Stomach smooth muscle (tissue), 2 donors: ENCODE measurements at regions not wholly inside any gene's neighbourhood (a gene's known extent, or its start where the extent isn't known, plus 50 kb on each side); places are given as distances from the start of the nearest gene placed in this dataset.

Source experiments
- H3K27ac ChIP-seq: one replicate; pipeline ENCODE4 v1.7.0; 2013; ENCODE audit warnings: mild to moderate bottlenecking, low read length, inconsistent platforms
- H3K27me3 ChIP-seq, 2 donors: one replicate each; pipeline ENCODE4 v1.7.0; 2013; ENCODE audit warnings: low read length in 2 of 2; ENCODE audit not compliant: insufficient read depth in 2 of 2, control insufficient read depth in 1 of 2
- H3K36me3 ChIP-seq, 2 donors: one replicate each; pipeline ENCODE4 v1.7.0; 2013; ENCODE audit warnings: low read length in 2 of 2; ENCODE audit not compliant: control insufficient read depth in 2 of 2, insufficient read depth in 2 of 2
- H3K4me1 ChIP-seq: one replicate; pipeline ENCODE4 v1.7.0; 2013; ENCODE audit warnings: low read length; ENCODE audit not compliant: control insufficient read depth, insufficient read depth
- H3K4me3 ChIP-seq, 2 donors: one replicate each; pipeline ENCODE4 v1.7.0; 2013; ENCODE audit warnings: low read length in 2 of 2
- H3K9ac ChIP-seq, 2 donors: one replicate each; pipeline ENCODE4 v1.7.0; 2013; ENCODE audit warnings: low read length in 2 of 2, mild to moderate bottlenecking in 1 of 2
- H3K9me3 ChIP-seq, 2 donors: one replicate each; pipeline ENCODE4 v1.7.0; 2013; ENCODE audit warnings: low read length in 2 of 2; ENCODE audit not compliant: control insufficient read depth in 2 of 2
- donor health status: healthy.
- donor health status: Pancreatic carcinoma.

DNA sequence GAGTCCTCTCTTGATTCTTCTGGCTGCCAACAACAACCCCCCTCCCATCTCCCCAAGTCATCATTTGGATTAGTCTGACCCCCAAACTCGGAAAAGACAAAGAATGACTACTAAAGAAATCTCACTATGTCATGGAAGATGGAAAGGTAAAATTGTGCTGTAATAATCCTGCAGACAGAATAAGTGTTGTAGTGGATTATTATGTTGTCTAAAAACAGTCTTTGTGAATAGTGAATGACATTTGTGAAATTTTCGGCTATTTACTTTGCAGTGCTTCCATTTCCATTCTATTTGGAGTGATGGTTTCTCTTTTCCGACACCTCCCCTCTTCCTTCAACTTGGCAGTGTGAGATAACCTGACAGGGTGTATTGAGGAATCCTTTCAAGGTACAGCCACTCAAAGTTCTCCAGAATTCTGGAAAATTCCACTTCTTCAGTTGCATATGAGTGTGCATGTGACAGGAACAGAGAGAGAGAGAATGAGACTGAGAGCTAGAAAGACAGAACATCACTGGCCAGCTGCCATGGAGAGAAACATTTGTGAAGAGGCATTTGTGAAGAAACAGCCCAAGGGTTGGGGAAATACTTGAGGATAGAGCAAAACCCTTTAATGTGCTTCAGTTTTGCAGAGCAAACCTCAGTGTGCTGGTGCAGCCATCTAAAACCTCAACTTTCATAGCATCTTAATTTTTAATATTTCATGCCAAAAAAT lies 141.9 kb upstream of the DLX2 start:
- Histone ChIP-seq H3K27me3 (no peaks in the 10 kb centered on the region), H3K9me3 (no peaks in the 10 kb centered on the region), H3K9ac (no peak overlapping the region), H3K4me1 (no peaks in the 10 kb centered on the region), H3K27ac (no peak overlapping the region), H3K4me3 (no peak overlapping the region), H3K36me3 (no peaks in the 10 kb centered on the region)

DNA sequence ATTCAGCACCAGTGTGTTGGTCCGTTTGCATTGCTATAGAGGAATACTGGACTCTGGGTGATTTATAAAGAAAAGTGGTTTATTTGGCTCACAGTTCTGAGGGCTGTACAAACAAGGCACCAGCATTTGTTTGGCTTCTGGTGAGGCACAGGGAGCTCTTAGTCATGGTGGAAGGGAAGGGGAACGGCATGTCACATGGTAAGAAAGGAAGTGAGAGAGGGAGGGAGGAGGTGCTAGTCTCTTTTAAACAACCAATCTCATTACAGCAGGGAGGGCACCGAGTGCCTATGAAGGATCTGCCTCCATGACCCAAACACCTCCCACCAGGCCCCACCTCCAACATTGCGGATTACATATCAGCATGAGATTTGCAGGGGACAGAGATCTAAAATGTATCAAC lies 143.9 kb upstream of the DLX2 start:
- Histone ChIP-seq H3K9me3 (no peaks in the 10 kb centered on the region), H3K27ac (no peak overlapping the region), H3K36me3 (no peaks in the 10 kb centered on the region), H3K27me3 (no peaks in the 10 kb centered on the region), H3K4me1 (no peaks in the 10 kb centered on the region), H3K9ac (no peak overlapping the region), H3K4me3 (no peak overlapping the region)

DNA sequence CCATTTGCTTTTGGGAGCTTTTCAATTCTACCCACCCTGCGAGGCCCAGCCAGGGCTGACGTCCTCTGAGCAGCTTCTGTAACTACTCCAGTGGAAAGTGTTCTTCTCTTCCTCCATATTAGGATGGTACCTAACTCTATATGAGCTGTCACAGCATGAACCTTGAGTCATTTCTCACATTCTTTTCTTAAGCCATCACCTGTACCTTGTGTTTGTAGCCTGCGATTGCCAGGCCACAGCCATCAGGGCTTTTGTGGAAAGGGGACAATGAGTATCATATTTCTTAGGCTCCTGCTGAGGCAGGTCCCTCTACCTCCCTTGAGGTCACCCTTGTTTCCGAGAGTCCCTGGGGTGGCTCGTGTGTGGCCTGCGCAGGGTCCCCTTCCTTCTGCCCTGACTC lies 144.5 kb upstream of the DLX2 start:
- Histone ChIP-seq H3K4me1 (no peaks in the 10 kb centered on the region), H3K9ac (no peak overlapping the region), H3K4me3 (no peak overlapping the region), H3K27ac (no peak overlapping the region), H3K27me3 (no peaks in the 10 kb centered on the region), H3K36me3 (no peaks in the 10 kb centered on the region), H3K9me3 (no peaks in the 10 kb centered on the region)

DNA sequence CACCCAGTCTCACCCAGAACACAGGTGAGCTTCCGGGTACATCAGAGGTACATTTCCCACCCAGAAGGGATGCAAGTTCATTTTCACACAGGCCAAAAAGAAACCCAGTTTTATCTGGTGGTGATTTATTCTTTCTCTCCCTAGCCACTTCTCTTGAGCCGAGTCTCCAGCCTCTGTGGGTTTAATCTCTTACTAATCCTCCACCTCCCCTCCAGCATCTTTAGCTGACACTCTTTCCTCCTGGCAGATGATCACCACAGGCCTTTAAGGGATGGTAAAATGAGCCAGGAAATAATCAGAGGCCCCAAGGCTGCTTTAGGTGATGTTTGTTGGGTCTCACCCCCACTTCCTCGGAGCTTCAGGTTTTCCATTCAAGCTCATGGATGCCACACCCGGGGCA lies 145.7 kb upstream of the DLX2 start:
- H3K27me3 ChIP-seq, result peaks cover 0 to under 1% of the 10 kb centered on the region in 2 donors
- H3K27ac ChIP-seq, result no peak overlapping the region

DNA sequence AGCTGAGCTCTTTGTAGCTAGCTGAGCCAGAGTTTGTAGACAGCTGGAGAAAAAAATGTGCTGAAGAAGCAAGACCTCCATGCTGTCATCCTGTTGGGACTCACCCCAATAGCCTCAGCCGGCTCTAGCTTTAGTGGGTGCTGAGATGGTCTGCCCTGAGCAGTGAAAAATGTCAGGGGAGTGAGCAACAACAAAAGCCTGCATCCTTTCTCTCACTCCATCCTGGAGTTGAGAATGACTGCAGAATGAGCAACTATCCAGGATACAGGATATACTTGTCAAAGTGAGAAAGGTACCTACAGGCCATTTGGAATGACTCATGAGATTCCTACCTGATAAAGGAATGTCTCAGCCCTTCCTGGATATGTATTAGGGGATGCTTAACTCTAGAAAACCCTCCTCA lies 146.1 kb upstream of the DLX2 start:
- Histone ChIP-seq H3K4me3 (no peak overlapping the region), H3K27ac (no peak overlapping the region), H3K4me1 (no peaks in the 10 kb centered on the region), H3K27me3 (peaks cover 2 to 4% of the 10 kb centered on the region in 2 donors), H3K9ac (no peak overlapping the region), H3K9me3 (no peaks in the 10 kb centered on the region), H3K36me3 (no peaks in the 10 kb centered on the region)

More for the DNA sequence above, 145.7 kb upstream of the DLX2 start:
- Histone ChIP-seq H3K9ac (no peak overlapping the region), H3K4me3 (no peak overlapping the region), H3K4me1 (no peaks in the 10 kb centered on the region), H3K36me3 (no peaks in the 10 kb centered on the region), H3K9me3 (no peaks in the 10 kb centered on the region)

DNA sequence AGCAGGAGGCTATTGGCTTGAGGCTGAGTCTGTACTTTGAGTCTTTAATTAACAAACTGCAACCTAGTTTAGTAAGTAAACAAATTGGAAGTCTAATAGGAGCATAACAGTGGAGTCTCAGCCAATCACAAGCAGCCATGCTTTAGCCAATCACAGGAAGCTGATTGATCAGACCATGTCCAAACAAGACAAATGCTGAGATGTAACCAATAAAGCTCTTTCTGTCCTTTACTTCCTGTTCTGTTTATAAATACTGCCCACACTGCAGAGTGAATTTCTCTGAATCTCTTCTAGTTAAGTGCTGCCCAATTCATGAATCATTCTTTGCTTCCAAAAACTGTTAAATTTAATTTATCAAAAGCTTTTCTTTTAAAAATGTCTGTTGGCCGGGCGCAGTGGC lies 146.6 kb upstream of the DLX2 start:
- Histone ChIP-seq H3K4me1 (no peaks in the 10 kb centered on the region), H3K27ac (no peak overlapping the region), H3K4me3 (no peak overlapping the region), H3K9ac (no peak overlapping the region), H3K36me3 (no peaks in the 10 kb centered on the region), H3K27me3 (peaks cover 2 to 4% of the 10 kb centered on the region in 2 donors), H3K9me3 (no peaks in the 10 kb centered on the region)

DNA sequence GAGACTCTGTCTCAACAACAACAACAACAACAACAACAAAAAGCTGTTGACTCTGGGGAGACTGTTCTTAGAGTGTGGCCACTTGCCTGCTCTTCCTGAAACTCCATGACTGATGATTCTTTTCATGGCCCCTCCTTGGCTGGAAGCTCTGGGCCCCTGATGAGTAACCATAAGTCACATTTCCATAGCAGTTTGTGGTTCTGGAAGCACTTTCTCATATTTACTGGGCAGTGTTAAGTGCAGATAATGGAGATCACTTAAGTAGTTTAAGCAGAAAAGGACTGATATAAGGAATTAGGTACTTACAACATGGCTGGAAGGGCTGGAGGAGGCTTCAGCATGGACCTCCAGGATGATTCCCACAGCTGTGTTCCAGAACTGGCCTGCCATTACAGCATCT lies 147.3 kb upstream of the DLX2 start:
- peaks cover 2 to 4% of the 10 kb centered on the region in 2 donors for H3K27me3 ChIP-seq
- no peaks in the 10 kb centered on the region for H3K36me3 ChIP-seq
- no peak overlapping the region for H3K9ac ChIP-seq
- H3K4me3 ChIP-seq, result no peak overlapping the region
- H3K4me1 ChIP-seq, result no peaks in the 10 kb centered on the region
- no peaks in the 10 kb centered on the region for H3K9me3 ChIP-seq
- H3K27ac ChIP-seq, result no peak overlapping the region

DNA sequence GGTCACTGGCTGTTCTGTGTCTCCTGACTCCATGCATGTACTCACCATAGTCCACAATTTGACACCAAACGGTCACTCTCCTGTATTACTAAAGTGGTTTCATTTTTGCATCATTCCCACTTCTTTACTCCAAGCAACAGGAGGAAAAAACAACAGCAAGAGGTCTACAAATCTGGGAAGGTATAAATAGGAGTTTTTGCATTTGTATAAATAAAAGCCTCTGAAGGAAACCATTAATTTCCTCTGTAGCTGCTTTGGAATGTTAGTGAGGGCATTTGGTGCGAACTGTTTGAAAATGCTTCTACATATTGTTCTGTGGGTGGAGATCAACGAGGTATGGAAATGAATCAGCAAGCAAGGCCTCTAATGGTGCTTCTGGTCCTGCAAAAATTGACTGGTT lies 148.5 kb upstream of the DLX2 start:
- no peak overlapping the region for H3K9ac ChIP-seq
- peaks cover 2 to 4% of the 10 kb centered on the region in 2 donors for H3K27me3 ChIP-seq
- no peak overlapping the region for H3K27ac ChIP-seq
- H3K4me1 ChIP-seq, result no peaks in the 10 kb centered on the region
- no peak overlapping the region for H3K4me3 ChIP-seq
- H3K36me3 ChIP-seq, result no peaks in the 10 kb centered on the region
- no peaks in the 10 kb centered on the region for H3K9me3 ChIP-seq

DNA sequence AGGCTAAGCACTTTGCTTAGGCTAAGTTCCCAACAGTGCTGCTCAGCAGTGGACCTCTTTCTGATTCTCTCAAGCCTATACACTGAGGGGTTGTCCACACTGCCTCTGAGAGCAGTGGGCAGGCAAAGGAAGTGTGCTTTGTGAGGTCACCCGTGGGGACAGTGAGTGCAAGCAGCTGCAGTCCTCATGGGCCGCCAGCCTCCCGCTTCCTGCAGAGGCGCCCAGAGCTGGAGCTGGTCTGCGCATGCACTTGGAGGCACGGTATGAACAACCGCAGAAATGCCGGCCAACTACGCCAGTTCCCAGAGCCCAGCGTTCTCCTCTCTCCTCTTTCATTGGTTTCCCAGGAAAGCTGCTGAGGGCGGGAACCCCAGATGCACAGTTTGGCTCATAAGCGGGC lies 149.5 kb upstream of the DLX2 start:
- Histone ChIP-seq H3K9ac (no peak overlapping the region), H3K4me1 (no peaks in the 10 kb centered on the region), H3K9me3 (no peaks in the 10 kb centered on the region), H3K4me3 (no peak overlapping the region), H3K27ac (no peak overlapping the region), H3K36me3 (no peaks in the 10 kb centered on the region), H3K27me3 (peaks cover 2 to 4% of the 10 kb centered on the region in 2 donors)

DNA sequence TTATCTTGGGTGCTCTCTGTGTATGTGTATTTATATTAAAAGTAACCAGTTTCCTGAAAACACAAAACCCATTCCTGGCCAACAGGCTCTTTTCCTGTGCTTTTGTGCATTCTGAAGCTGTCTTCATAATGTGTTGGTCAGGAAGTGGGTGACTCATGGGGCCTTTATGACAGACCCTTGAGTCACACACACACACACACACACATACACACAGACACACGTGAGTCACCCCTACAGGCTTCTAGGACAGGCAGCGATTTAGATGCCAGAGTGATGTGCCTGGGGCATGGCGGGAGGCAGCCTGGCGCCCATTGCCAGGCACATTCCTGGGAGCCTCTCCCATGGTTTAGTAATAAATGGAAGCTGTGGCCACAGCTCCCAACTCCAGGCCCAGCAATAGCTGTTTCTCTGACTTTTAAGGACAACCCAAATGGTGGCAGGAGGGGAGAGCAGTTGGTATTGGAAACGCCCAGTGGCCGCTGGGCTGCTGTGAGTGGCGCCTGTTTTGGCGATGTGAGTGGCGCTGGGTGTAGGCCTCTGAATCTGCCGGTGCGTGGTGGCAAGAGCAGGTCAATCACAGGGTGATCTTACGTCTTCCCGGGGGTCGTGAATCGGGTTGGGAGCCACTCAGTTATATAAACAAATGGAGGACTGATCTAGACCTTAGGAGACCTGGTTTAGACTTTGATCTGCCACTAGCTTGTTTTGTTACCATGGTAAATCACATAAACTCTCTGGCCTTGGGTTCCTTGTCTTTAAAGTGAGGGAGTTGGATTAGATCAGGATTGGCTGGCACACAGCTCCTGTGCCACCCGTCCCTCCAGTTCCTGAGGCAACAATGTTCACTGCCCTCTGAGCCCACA lies 150.7 kb upstream of the DLX2 start:
- H3K4me1 ChIP-seq, result no peaks in the 10 kb centered on the region
- no peaks in the 10 kb centered on the region for H3K9me3 ChIP-seq
- peaks cover 2 to 4% of the 10 kb centered on the region in 2 donors for H3K27me3 ChIP-seq
- no peak overlapping the region for H3K9ac ChIP-seq
- no peak overlapping the region for H3K4me3 ChIP-seq
- H3K36me3 ChIP-seq, result no peaks in the 10 kb centered on the region
- H3K27ac ChIP-seq, result no peak overlapping the region

DNA sequence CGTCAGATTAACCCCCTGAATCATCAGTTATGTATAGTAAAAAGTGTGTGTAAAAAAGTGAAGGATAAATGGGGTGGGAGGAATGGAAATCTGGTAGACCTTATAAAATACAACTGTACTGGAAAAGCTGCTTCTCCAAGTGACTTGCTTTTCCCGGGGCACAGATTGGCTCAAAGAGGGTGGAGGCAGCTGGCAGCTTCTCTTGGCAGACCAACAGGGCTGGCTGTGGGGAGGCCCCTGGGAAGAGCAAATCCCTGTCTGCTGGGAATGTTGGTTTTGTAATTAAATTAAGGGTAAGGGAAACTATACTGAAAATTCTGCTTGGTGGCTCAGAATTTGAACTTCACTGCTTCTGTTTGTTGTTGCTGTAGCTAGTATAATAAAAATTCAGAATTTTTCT lies 154.2 kb upstream of the DLX2 start:
- no peak overlapping the region for H3K9ac ChIP-seq
- no peaks in the 10 kb centered on the region for H3K9me3 ChIP-seq
- H3K4me3 ChIP-seq, result no peak overlapping the region
- H3K4me1 ChIP-seq, result no peaks in the 10 kb centered on the region
- H3K27ac ChIP-seq, result no peak overlapping the region
- peaks cover 2 to 4% of the 10 kb centered on the region in 2 donors for H3K27me3 ChIP-seq
- no peaks in the 10 kb centered on the region for H3K36me3 ChIP-seq
